ENCODE measurements at regions not wholly inside any gene's neighbourhood (a gene's known extent, or its start where the extent isn't known, plus 50 kb on each side); places are given as distances from the start of the nearest gene placed in this dataset.

GRCh38 chr4:176565049-176565448 is 227.7 kb downstream of the VEGFC start:
- no peak overlapping the region for H3K9ac ChIP-seq (ENCODE audit: low read length)
- H3K4me1 ChIP-seq (ENCODE audit: low read length), result no peaks in the 10 kb centered on the region
- no peaks in the 10 kb centered on the region for H3K27me3 ChIP-seq (replicated peaks; ENCODE audit: insufficient read depth, low read length)
- H3K9me2 ChIP-seq (replicated peaks; ENCODE audit: insufficient read depth, low read length), result no peaks in the 10 kb centered on the region
- no peak overlapping the region for H3K27ac ChIP-seq (ENCODE audit: low read length)
- no peak overlapping the region for H3K4me3 ChIP-seq (ENCODE audit: low read length)
- H3K4me2 ChIP-seq (ENCODE audit: low read depth, low read length), result no peak overlapping the region
- no peaks in the 10 kb centered on the region for H3K79me2 ChIP-seq (ENCODE audit: low read length)
- H4K20me1 ChIP-seq (ENCODE audit: insufficient read depth, low read length), result no peaks in the 10 kb centered on the region
- TF ChIP-seq EZH2 (optimal IDR thresholded peaks at IDR 0.05; ENCODE audit: low read depth, low read length), result no peak
- no peak for TF ChIP-seq CTCF (IDR thresholded peaks at IDR 0.05; ENCODE audit: low read length)
- no peak for TF ChIP-seq EZH2phosphoT487 (IDR thresholded peaks at IDR 0.05; ENCODE audit: low read length)
- H3K36me3 ChIP-seq (replicated peaks; ENCODE audit: insufficient read depth, low read length), result no peaks in the 10 kb centered on the region
- no peak overlapping the region for H2AFZ ChIP-seq (ENCODE audit: low read length)
- DNase-seq, result no peak
- no peaks in the 10 kb centered on the region for H3F3A ChIP-seq (ENCODE audit: insufficient read depth, low read length)
- no peaks in the 10 kb centered on the region for H3K9me3 ChIP-seq (replicated peaks; ENCODE audit: insufficient read depth, low read length)

GRCh38 chr4:176566769-176567168 is 226.0 kb downstream of the VEGFC start:
- no peaks in the 10 kb centered on the region for H3F3A ChIP-seq (ENCODE audit: insufficient read depth, low read length)
- H3K9ac ChIP-seq (ENCODE audit: low read length), result no peak overlapping the region
- DNase-seq, result no peak
- no peaks in the 10 kb centered on the region for H3K4me1 ChIP-seq (ENCODE audit: low read length)
- no peaks in the 10 kb centered on the region for H4K20me1 ChIP-seq (ENCODE audit: insufficient read depth, low read length)
- TF ChIP-seq EZH2 (optimal IDR thresholded peaks at IDR 0.05; ENCODE audit: low read depth, low read length) (no peak), CTCF (IDR thresholded peaks at IDR 0.05; ENCODE audit: low read length) (no peak), EZH2phosphoT487 (IDR thresholded peaks at IDR 0.05; ENCODE audit: low read length) (no peak)
- no peak overlapping the region for H2AFZ ChIP-seq (ENCODE audit: low read length)
- H3K9me3 ChIP-seq (replicated peaks; ENCODE audit: insufficient read depth, low read length), result no peaks in the 10 kb centered on the region
- no peak overlapping the region for H3K4me2 ChIP-seq (ENCODE audit: low read depth, low read length)
- H3K9me2 ChIP-seq (replicated peaks; ENCODE audit: insufficient read depth, low read length), result no peaks in the 10 kb centered on the region
- no peak overlapping the region for H3K4me3 ChIP-seq (ENCODE audit: low read length)
- H3K36me3 ChIP-seq (replicated peaks; ENCODE audit: insufficient read depth, low read length), result no peaks in the 10 kb centered on the region
- H3K27ac ChIP-seq (ENCODE audit: low read length), result no peak overlapping the region
- no peaks in the 10 kb centered on the region for H3K27me3 ChIP-seq (replicated peaks; ENCODE audit: insufficient read depth, low read length)
- no peaks in the 10 kb centered on the region for H3K79me2 ChIP-seq (ENCODE audit: low read length)

- no peak for DNase-seq
- TF ChIP-seq CTCF (IDR thresholded peaks at IDR 0.05; ENCODE audit: low read length) (no peak), EZH2 (optimal IDR thresholded peaks at IDR 0.05; ENCODE audit: low read depth, low read length) (no peak)
- Histone ChIP-seq H4K20me1 (ENCODE audit: insufficient read depth, low read length) (no peaks in the 10 kb centered on the region), H3K9me2 (replicated peaks; ENCODE audit: insufficient read depth, low read length) (no peaks in the 10 kb centered on the region), H3K27me3 (replicated peaks; ENCODE audit: insufficient read depth, low read length) (no peaks in the 10 kb centered on the region), H3K4me1 (ENCODE audit: low read length) (no peaks in the 10 kb centered on the region), H3K4me3 (ENCODE audit: low read length) (no peak overlapping the region), H3K4me2 (ENCODE audit: low read depth, low read length) (no peak overlapping the region), H3K27ac (ENCODE audit: low read length) (no peak overlapping the region), H3F3A (ENCODE audit: insufficient read depth, low read length) (no peaks in the 10 kb centered on the region), H3K79me2 (ENCODE audit: low read length) (no peaks in the 10 kb centered on the region), H2AFZ (ENCODE audit: low read length) (no peak overlapping the region), H3K9me3 (replicated peaks; ENCODE audit: insufficient read depth, low read length) (no peaks in the 10 kb centered on the region), H3K9ac (ENCODE audit: low read length) (no peak overlapping the region), H3K36me3 (replicated peaks; ENCODE audit: insufficient read depth, low read length) (no peaks in the 10 kb centered on the region)
These were observed 224.5 kb downstream of the VEGFC start for GRCh38 chr4:176568238-176568637.
